ENCODE measurements at regions not wholly inside any gene's neighbourhood (a gene's known extent, or its start where the extent isn't known, plus 50 kb on each side); places are given as distances from the start of the nearest gene placed in this dataset.

GRCh38 chr6:165146456-165146855, 162.9 kb downstream of the C6orf118 start:
- TF ChIP-seq POLR2AphosphoS5 (IDR thresholded peaks at IDR 0.05; ENCODE audit: low read depth, low read length) (no peak), SIN3A (IDR thresholded peaks at IDR 0.05; ENCODE audit: borderline replicate concordance, insufficient read depth, low read length) (no peak), FOXP2 (optimal IDR thresholded peaks at IDR 0.05; ENCODE audit: borderline replicate concordance, extremely low read depth, extremely low read length, insufficient read depth) (no peak), REST (IDR thresholded peaks at IDR 0.05; ENCODE audit: insufficient read depth in 1 of 2, low read depth in 2 of 2, low read length in 2 of 2) (no peak), TAF1 (IDR thresholded peaks at IDR 0.05; ENCODE audit: borderline replicate concordance, insufficient read depth, low read length) (no peak)

- no peak for TF ChIP-seq SIN3A (IDR thresholded peaks at IDR 0.05; ENCODE audit: borderline replicate concordance, insufficient read depth, low read length)
These were observed 173.5 kb downstream of the C6orf118 start for GRCh38 chr6:165135889-165136288.

- TF ChIP-seq REST (IDR thresholded peaks at IDR 0.05; ENCODE audit: insufficient read depth in 1 of 2, low read depth in 2 of 2, low read length in 2 of 2): no peak
- no peak for TF ChIP-seq SIN3A (IDR thresholded peaks at IDR 0.05; ENCODE audit: borderline replicate concordance, insufficient read depth, low read length)
- no peak for TF ChIP-seq TAF1 (IDR thresholded peaks at IDR 0.05; ENCODE audit: borderline replicate concordance, insufficient read depth, low read length)
- TF ChIP-seq FOXP2 (optimal IDR thresholded peaks at IDR 0.05; ENCODE audit: borderline replicate concordance, extremely low read depth, extremely low read length, insufficient read depth): no peak
- TF ChIP-seq POLR2AphosphoS5 (IDR thresholded peaks at IDR 0.05; ENCODE audit: low read depth, low read length): no peak
These were observed 180.3 kb downstream of the C6orf118 start for GRCh38 chr6:165129086-165129485.

DNA sequence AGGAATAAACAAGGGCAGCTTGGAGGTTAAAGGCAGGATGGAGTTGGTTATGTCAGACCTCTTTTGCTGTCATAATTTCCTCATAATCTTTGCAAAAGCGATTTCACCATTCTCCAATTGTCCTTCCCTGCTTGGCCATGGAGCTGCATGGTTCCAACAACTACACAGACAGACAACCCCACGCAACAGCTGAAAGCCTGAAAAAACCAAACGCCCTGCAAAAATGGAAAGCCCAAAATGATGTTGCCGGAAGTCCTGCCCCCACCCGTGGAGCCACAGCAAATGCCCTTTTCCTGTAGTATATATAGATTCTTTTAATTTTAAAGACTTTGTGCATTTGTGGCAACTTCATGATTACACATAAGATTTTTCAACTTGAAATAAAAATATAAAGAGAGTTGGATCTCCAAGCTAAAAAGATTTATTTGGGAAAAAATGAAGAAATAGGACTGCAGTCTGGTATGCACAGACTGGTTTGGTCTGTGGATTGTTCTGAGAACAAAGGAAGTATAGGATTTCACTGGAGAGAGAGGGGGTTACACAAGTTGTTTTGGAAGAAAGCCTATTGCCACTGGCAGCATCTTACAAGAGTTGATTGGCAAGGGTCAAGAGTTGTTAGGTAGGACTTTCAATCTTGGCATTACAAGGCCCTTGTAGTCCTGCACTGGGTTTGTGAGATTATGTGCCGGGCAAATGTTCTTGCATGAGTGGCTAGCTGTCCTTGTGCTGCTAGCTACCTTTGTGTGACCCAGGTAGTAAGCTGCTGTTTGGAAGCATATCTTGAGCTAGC, 190.0 kb downstream of the C6orf118 start:
- no peak for TF ChIP-seq TAF1 (IDR thresholded peaks at IDR 0.05; ENCODE audit: borderline replicate concordance, insufficient read depth, low read length)
- no peak for TF ChIP-seq POLR2AphosphoS5 (IDR thresholded peaks at IDR 0.05; ENCODE audit: low read depth, low read length)
- no peak for TF ChIP-seq SIN3A (IDR thresholded peaks at IDR 0.05; ENCODE audit: borderline replicate concordance, insufficient read depth, low read length)
- no peak for TF ChIP-seq FOXP2 (optimal IDR thresholded peaks at IDR 0.05; ENCODE audit: borderline replicate concordance, extremely low read depth, extremely low read length, insufficient read depth)
- TF ChIP-seq REST (IDR thresholded peaks at IDR 0.05; ENCODE audit: insufficient read depth in 1 of 2, low read depth in 2 of 2, low read length in 2 of 2): no peak

DNA sequence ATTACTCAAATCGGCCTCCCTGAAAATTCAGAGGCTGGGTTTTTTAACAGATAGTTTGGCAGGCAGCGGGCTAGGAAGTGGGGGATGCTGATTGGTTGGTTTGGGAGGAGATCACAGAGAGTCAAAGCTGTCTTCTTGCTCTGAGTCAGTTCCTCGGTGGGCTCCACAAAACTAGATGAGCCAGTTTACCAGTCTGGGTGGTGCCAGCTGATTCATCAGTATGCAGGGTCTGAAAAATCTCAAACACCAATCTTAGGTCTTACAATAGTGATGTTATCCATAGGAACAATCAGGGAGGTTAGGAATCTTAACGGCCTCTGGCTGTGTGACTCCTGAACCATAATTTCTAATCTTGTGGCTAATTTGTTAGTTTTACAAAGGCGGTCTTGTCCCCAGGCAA, 190.7 kb downstream of the C6orf118 start:
- TF ChIP-seq POLR2AphosphoS5 (IDR thresholded peaks at IDR 0.05; ENCODE audit: low read depth, low read length): no peak
- no peak for TF ChIP-seq FOXP2 (optimal IDR thresholded peaks at IDR 0.05; ENCODE audit: borderline replicate concordance, extremely low read depth, extremely low read length, insufficient read depth)
- TF ChIP-seq REST (IDR thresholded peaks at IDR 0.05; ENCODE audit: insufficient read depth in 1 of 2, low read depth in 2 of 2, low read length in 2 of 2): no peak
- no peak for TF ChIP-seq TAF1 (IDR thresholded peaks at IDR 0.05; ENCODE audit: borderline replicate concordance, insufficient read depth, low read length)
- no peak for TF ChIP-seq SIN3A (IDR thresholded peaks at IDR 0.05; ENCODE audit: borderline replicate concordance, insufficient read depth, low read length)
